CD14-positive monocyte (primary cell): ENCODE measurements at regions not wholly inside any gene's neighbourhood (a gene's known extent, or its start where the extent isn't known, plus 50 kb on each side); places are given as distances from the start of the nearest gene placed in this dataset.

Experiments used
- DNase-seq, 3 donors: peaks; one replicate each; pipeline ENCODE4 v3.0.0-alpha.2; 2011 to 2022
- H2AFZ ChIP-seq: 2 replicates; pipeline ENCODE4 v1.6.0; 2012; ENCODE audit warnings: mild to moderate bottlenecking, low read depth, low read length, inconsistent platforms; ENCODE audit not compliant: insufficient read depth, poor library complexity, severe bottlenecking
- H3K27ac ChIP-seq, 2 donors: 1 replicate in 1 of 2; 2 replicates in 1 of 2; pipeline ENCODE4 v1.5.1; 2012 to 2013; ENCODE audit warnings: low read length in 2 of 2, control low read depth in 1 of 2, inconsistent platforms in 1 of 2, low read depth in 1 of 2, mild to moderate bottlenecking in 1 of 2
- H3K27me3 ChIP-seq, 2 donors: one replicate each; pipeline versions ENCODE4 v1.6.0 to v1.6.1; 2011 to 2013; ENCODE audit warnings: low read length in 2 of 2; ENCODE audit not compliant: control insufficient read depth in 2 of 2, insufficient read depth in 2 of 2
- H3K36me3 ChIP-seq, 2 donors: replicated peaks in 1 of 2; 1 replicate in 1 of 2; 2 replicates in 1 of 2; pipeline versions ENCODE4 v1.5.1 to v1.6.1; 2012 to 2013; ENCODE audit warnings: low read length in 2 of 2, control low read depth in 1 of 2, inconsistent platforms in 1 of 2, mild to moderate bottlenecking in 1 of 2; ENCODE audit not compliant: insufficient read depth in 2 of 2, control insufficient read depth in 1 of 2
- H3K4me1 ChIP-seq, 2 donors: 1 replicate in 1 of 2; 2 replicates in 1 of 2; pipeline versions ENCODE4 v1.5.1 to v1.6.1; 2012 to 2013; ENCODE audit warnings: low read length in 2 of 2, control low read depth in 1 of 2, inconsistent platforms in 1 of 2, mild to moderate bottlenecking in 1 of 2, moderate library complexity in 1 of 2; ENCODE audit not compliant: insufficient read depth in 2 of 2, control insufficient read depth in 1 of 2
- H3K4me2 ChIP-seq: replicated peaks from 2 replicates; pipeline ENCODE3; 2012; ENCODE audit warnings: low read length, moderate library complexity, mild to moderate bottlenecking; ENCODE audit not compliant: poor library complexity, severe bottlenecking; ENCODE audit errors: extremely low read depth
- H3K4me3 ChIP-seq, 3 experiments: fragments of 200-600 bp in 1 of 3; sonication (generic) in 1 of 3; replicated peaks in 1 of 3; 1 replicate in 2 of 3; 2 replicates in 1 of 3; pipeline ENCODE4 v1.5.1; 2011 to 2013; ENCODE audit warnings: low read length in 3 of 3, mild to moderate bottlenecking in 3 of 3, control low read depth in 2 of 3, low read depth in 2 of 3, inconsistent platforms in 1 of 3, moderate library complexity in 1 of 3
- H3K79me2 ChIP-seq: 2 replicates; pipeline ENCODE4 v1.6.0; 2012; ENCODE audit warnings: mild to moderate bottlenecking, control low read depth, inconsistent platforms, low read length, moderate library complexity; ENCODE audit not compliant: insufficient read depth
- H3K9ac ChIP-seq: 2 replicates; pipeline ENCODE4 v1.6.0; 2017; ENCODE audit warnings: low read length, mild to moderate bottlenecking; ENCODE audit not compliant: insufficient read depth, poor library complexity, severe bottlenecking
- H3K9me3 ChIP-seq, 2 donors: replicated peaks in 1 of 2; 1 replicate in 1 of 2; 2 replicates in 1 of 2; pipeline versions ENCODE4 v1.5.1 to v1.6.1; 2012 to 2013; ENCODE audit warnings: low read length in 2 of 2, control low read depth in 1 of 2; ENCODE audit not compliant: control insufficient read depth in 1 of 2, insufficient read depth in 1 of 2
- H4K20me1 ChIP-seq: 2 replicates; pipeline ENCODE4 v1.6.0; 2012; ENCODE audit warnings: mild to moderate bottlenecking, low read length, control low read depth, moderate library complexity; ENCODE audit not compliant: insufficient read depth
- H3K27ac Mint-ChIP-seq, 7 donors: one replicate each; pipeline ENCODE4 v1.8.0; 2020; ENCODE audit warnings: mild to moderate bottlenecking in 7 of 7, mixed read lengths in 7 of 7, moderate library complexity in 6 of 7, inconsistent platforms in 2 of 7
- H3K27me3 Mint-ChIP-seq, 3 donors: one replicate each; pipeline ENCODE4 v1.8.0; 2021 to 2022; ENCODE audit warnings: low read depth in 3 of 3, mild to moderate bottlenecking in 3 of 3, mixed read lengths in 3 of 3, moderate library complexity in 3 of 3, inconsistent platforms in 1 of 3
- H3K36me3 Mint-ChIP-seq, 2 donors: one replicate each; pipeline ENCODE4 v1.8.0; 2020; ENCODE audit warnings: mixed read lengths in 2 of 2, inconsistent platforms in 1 of 2, mild to moderate bottlenecking in 1 of 2
- H3K4me1 Mint-ChIP-seq: one replicate; pipeline ENCODE4 v1.8.0; 2020; ENCODE audit warnings: mild to moderate bottlenecking, mixed read lengths
- H3K4me3 Mint-ChIP-seq, 2 donors: one replicate each; pipeline ENCODE4 v1.8.0; 2020; ENCODE audit warnings: mild to moderate bottlenecking in 2 of 2, mixed read lengths in 2 of 2, moderate library complexity in 1 of 2
- H3K9me3 Mint-ChIP-seq, 7 donors: one replicate each; pipeline ENCODE4 v1.8.0; 2020 to 2022; ENCODE audit warnings: mixed read lengths in 7 of 7, mild to moderate bottlenecking in 6 of 7, moderate library complexity in 6 of 7, inconsistent platforms in 2 of 7
- WGBS: methylation state at CpG from one replicate; pipeline ENCODE4 v1.1.5; 2013; ENCODE audit warnings: missing lambda C conversion rate; ENCODE audit not compliant: insufficient coverage; 5-methylcytosine and 5-hydroxymethylcytosine counted together
- intact Hi-C, 2 donors: fragments of 100-400 bp; cut with micrococcal nuclease; formaldehyde crosslinking; loops; one replicate each; pipeline versions ENCODE4 v1.15.0 to v1.15.1; 2023
- TF ChIP-seq, protein P1 (sequence below): fragments of 200-600 bp; IDR thresholded peaks from one replicate; pipeline ENCODE4 v1.8.0; 2022; ENCODE audit warnings: antibody characterized with exemption, mild to moderate bottlenecking

DNA sequence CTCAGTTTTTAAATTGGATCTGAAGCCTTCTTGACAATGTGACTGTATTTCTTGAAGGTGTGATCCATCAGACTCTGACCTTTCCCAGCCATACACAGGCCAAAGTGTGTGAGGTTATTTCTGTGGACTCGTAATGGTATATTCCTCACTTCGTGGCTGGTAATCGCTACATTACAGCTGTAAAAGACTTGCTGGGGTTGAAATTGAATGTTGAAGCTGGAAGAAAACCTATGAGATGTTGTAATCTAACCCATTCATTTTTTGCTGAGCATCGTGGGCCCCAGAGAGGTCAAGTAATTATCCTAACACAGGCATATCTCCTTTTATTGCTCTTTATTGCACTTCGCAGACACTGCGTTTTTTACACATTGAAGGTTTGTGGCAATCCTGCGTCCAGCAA is 405.6 kb upstream of the ZP4 start:
- Histone ChIP-seq H2AFZ (no peak overlapping the region), H3K9me3 (peaks cover 0 to 14% of the 10 kb centered on the region in 2 donors), H3K9ac (no peak overlapping the region), H3K36me3 (no peaks in the 10 kb centered on the region), H3K4me3 (no peak overlapping the region), H3K79me2 (no peaks in the 10 kb centered on the region), H4K20me1 (no peaks in the 10 kb centered on the region), H3K4me2 (no peak overlapping the region), H3K4me1 (no peaks in the 10 kb centered on the region), H3K27me3 (no peaks in the 10 kb centered on the region), H3K27ac (no peak overlapping the region)
- no peaks in the 10 kb centered on the region for H3K36me3 Mint-ChIP-seq
- DNase-seq = no peak
- H3K9me3 Mint-ChIP-seq = peaks cover 5 to 17% (median 15%) of the 10 kb centered on the region in 7 donors
- H3K4me3 Mint-ChIP-seq = no peak overlapping the region
- H3K27me3 Mint-ChIP-seq = peaks cover 0 to 1% (median 0%) of the 10 kb centered on the region in 3 donors
- no peak overlapping the region for H3K27ac Mint-ChIP-seq
- H3K4me1 Mint-ChIP-seq = no peaks in the 10 kb centered on the region
- WGBS = no CpG with 5 or more reads among the region's 7 CpGs
- TF ChIP-seq, protein P1, sequence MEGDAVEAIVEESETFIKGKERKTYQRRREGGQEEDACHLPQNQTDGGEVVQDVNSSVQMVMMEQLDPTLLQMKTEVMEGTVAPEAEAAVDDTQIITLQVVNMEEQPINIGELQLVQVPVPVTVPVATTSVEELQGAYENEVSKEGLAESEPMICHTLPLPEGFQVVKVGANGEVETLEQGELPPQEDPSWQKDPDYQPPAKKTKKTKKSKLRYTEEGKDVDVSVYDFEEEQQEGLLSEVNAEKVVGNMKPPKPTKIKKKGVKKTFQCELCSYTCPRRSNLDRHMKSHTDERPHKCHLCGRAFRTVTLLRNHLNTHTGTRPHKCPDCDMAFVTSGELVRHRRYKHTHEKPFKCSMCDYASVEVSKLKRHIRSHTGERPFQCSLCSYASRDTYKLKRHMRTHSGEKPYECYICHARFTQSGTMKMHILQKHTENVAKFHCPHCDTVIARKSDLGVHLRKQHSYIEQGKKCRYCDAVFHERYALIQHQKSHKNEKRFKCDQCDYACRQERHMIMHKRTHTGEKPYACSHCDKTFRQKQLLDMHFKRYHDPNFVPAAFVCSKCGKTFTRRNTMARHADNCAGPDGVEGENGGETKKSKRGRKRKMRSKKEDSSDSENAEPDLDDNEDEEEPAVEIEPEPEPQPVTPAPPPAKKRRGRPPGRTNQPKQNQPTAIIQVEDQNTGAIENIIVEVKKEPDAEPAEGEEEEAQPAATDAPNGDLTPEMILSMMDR = no peak
- intact Hi-C loops = no loop called here

DNA sequence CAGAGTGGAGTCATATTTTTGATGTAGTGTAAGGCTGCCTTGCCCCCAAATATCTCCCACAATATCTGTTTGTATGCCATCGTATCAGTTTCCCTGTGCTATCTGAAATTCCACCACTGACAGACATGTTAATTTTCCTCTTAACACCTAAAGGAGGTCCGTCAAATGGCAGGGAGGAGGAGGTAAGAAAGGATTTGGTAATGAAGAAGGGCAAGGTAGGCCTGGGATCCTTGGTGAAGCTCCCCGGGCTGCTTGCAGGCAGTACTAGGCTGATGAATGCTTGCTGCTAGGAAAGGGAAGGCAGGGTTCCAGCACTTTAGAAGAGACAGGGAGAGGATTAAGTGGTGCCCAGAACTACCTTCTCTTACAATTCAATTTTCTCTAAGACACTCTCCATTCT is 402.4 kb upstream of the ZP4 start:
- 100% methylated on average over 1 of the region's 3 CpGs for WGBS
- Mint-ChIP-seq H3K27me3 (peaks cover 0 to 1% (median 0%) of the 10 kb centered on the region in 3 donors), H3K4me3 (no peak overlapping the region), H3K27ac (no peak overlapping the region), H3K36me3 (no peaks in the 10 kb centered on the region), H3K4me1 (no peaks in the 10 kb centered on the region), H3K9me3 (peaks cover 5 to 21% (median 11%) of the 10 kb centered on the region in 7 donors)
- Histone ChIP-seq H3K9me3 (peaks cover 0 to 14% of the 10 kb centered on the region in 2 donors), H3K4me2 (no peak overlapping the region), H3K79me2 (no peaks in the 10 kb centered on the region), H3K4me1 (no peaks in the 10 kb centered on the region), H3K4me3 (no peak overlapping the region), H3K9ac (no peak overlapping the region), H3K27ac (no peak overlapping the region), H3K27me3 (no peaks in the 10 kb centered on the region), H2AFZ (no peak overlapping the region), H3K36me3 (no peaks in the 10 kb centered on the region), H4K20me1 (no peaks in the 10 kb centered on the region)
- DNase-seq = no peak
- TF ChIP-seq, protein P1 = no peak
- intact Hi-C loops = no loop called here
